ENCODE measurements at regions not wholly inside any gene's neighbourhood (a gene's known extent, or its start where the extent isn't known, plus 50 kb on each side); places are given as distances from the start of the nearest gene placed in this dataset.

- no peak for DNase-seq
- no peak for ATAC-seq
- intact Hi-C loops (cut with DNase I, micrococcal nuclease): no loop called here
Observed at GRCh38 chr10:89153971-89154370, 53.1 kb downstream of the CH25H start.

GRCh38 chr10:89153116-89153515, 54.0 kb downstream of the CH25H start:
- DNase-seq: no peak
- intact Hi-C loops (cut with DNase I, micrococcal nuclease): no loop called here
- ATAC-seq: no peak

GRCh38 chr10:89151857-89152256, 55.3 kb downstream of the CH25H start:
- ATAC-seq (no peak), DNase-seq (no peak)
- intact Hi-C loops (cut with DNase I, micrococcal nuclease): no loop called here

GRCh38 chr10:89148061-89148460, 59.1 kb downstream of the CH25H start:
- no peak for ATAC-seq
- intact Hi-C loops (cut with DNase I, micrococcal nuclease): no loop called here

GRCh38 chr10:89147256-89147655, 59.9 kb downstream of the CH25H start:
- ATAC-seq (no peak), DNase-seq (no peak)
- intact Hi-C loops (cut with DNase I, micrococcal nuclease): no loop called here

More at GRCh38 chr10:89148061-89148460, 59.1 kb downstream of the CH25H start:
- DNase-seq: no peak

- DNase-seq: no peak
- ATAC-seq: no peak
- intact Hi-C loops (cut with DNase I, micrococcal nuclease): no loop called here
Observed at GRCh38 chr10:89144836-89145235, 62.3 kb downstream of the CH25H start.

GRCh38 chr10:89142590-89142989, 64.5 kb downstream of the CH25H start:
- DNase-seq: no peak
- ATAC-seq: no peak
- intact Hi-C loops (cut with DNase I, micrococcal nuclease): no loop called here

GRCh38 chr10:89138755-89139490, 68.2 kb downstream of the CH25H start:
- intact Hi-C loops (cut with DNase I, micrococcal nuclease): no loop called here
- ATAC-seq (no peak), DNase-seq (no peak)

- intact Hi-C loops (cut with DNase I, micrococcal nuclease): no loop called here
- no peak for DNase-seq
- no peak for ATAC-seq
Observed at GRCh38 chr10:89134963-89135362, 72.2 kb downstream of the CH25H start.

- ATAC-seq (no peak), DNase-seq (peak in 1 of 2 donors; percentile 28)
- intact Hi-C loops (cut with DNase I, micrococcal nuclease): no loop called here
Observed at GRCh38 chr10:89129911-89130310, 77.2 kb downstream of the CH25H start.

- no peak for ATAC-seq
- DNase-seq: no peak
- intact Hi-C loops (cut with DNase I, micrococcal nuclease): no loop called here
Observed at GRCh38 chr10:89122433-89123051, 84.6 kb downstream of the CH25H start.

GRCh38 chr10:89121764-89122020, 85.4 kb downstream of the CH25H start:
- intact Hi-C loops (cut with DNase I, micrococcal nuclease): no loop called here
- no peak for DNase-seq
- no peak for ATAC-seq

GRCh38 chr10:89120931-89121763, 86.0 kb downstream of the CH25H start:
- ATAC-seq (no peak), DNase-seq (no peak)
- intact Hi-C loops (cut with DNase I, micrococcal nuclease): no loop called here

GRCh38 chr10:89119651-89120050, 87.5 kb downstream of the CH25H start:
- no peak for DNase-seq
- peak; percentile 44 for ATAC-seq
- intact Hi-C loops (cut with DNase I, micrococcal nuclease): no loop called here

GRCh38 chr10:89118091-89118490, 89.0 kb downstream of the CH25H start:
- no peak for ATAC-seq
- no peak for DNase-seq
- intact Hi-C loops (cut with DNase I, micrococcal nuclease): no loop called here

GRCh38 chr10:89115876-89116627, 91.1 kb downstream of the CH25H start:
- intact Hi-C loops (cut with DNase I, micrococcal nuclease): no loop called here
- ATAC-seq: no peak
- DNase-seq: no peak

- intact Hi-C loops (cut with DNase I, micrococcal nuclease): no loop called here
- ATAC-seq: no peak
- no peak for DNase-seq
Observed at GRCh38 chr10:89114846-89115625, 92.1 kb downstream of the CH25H start.

GRCh38 chr10:89102735-89103134, 104.4 kb downstream of the CH25H start:
- intact Hi-C loops (cut with DNase I, micrococcal nuclease): no loop called here
- no peak for ATAC-seq
- no peak for DNase-seq

- intact Hi-C loops (cut with DNase I, micrococcal nuclease): no loop called here
- peak; percentile 26 for ATAC-seq
- DNase-seq: no peak
Observed at GRCh38 chr10:89101943-89102342, 105.2 kb downstream of the CH25H start.
